ENCODE measurements at regions not wholly inside any gene's neighbourhood (a gene's known extent, or its start where the extent isn't known, plus 50 kb on each side); places are given as distances from the start of the nearest gene placed in this dataset.

- Histone ChIP-seq H2AFZ (replicated peaks) (no peak overlapping the region), H4K20me1 (ENCODE audit: low read depth) (no peaks in the 10 kb centered on the region), H3K9ac (no peak overlapping the region), H3K27me3 (no peaks in the 10 kb centered on the region), H3K4me2 (no peak overlapping the region), H3F3A (ENCODE audit: low read depth) (no peaks in the 10 kb centered on the region), H3K9me3 (ENCODE audit: low read depth) (no peaks in the 10 kb centered on the region), H3K36me3 (no peaks in the 10 kb centered on the region), H3K4me3 (no peak overlapping the region), H3K4me1 (no peaks in the 10 kb centered on the region), H3K79me2 (ENCODE audit: low read depth) (no peaks in the 10 kb centered on the region), H3K27ac (no peak overlapping the region)
- TF ChIP-seq, protein P1, sequence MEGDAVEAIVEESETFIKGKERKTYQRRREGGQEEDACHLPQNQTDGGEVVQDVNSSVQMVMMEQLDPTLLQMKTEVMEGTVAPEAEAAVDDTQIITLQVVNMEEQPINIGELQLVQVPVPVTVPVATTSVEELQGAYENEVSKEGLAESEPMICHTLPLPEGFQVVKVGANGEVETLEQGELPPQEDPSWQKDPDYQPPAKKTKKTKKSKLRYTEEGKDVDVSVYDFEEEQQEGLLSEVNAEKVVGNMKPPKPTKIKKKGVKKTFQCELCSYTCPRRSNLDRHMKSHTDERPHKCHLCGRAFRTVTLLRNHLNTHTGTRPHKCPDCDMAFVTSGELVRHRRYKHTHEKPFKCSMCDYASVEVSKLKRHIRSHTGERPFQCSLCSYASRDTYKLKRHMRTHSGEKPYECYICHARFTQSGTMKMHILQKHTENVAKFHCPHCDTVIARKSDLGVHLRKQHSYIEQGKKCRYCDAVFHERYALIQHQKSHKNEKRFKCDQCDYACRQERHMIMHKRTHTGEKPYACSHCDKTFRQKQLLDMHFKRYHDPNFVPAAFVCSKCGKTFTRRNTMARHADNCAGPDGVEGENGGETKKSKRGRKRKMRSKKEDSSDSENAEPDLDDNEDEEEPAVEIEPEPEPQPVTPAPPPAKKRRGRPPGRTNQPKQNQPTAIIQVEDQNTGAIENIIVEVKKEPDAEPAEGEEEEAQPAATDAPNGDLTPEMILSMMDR (IDR thresholded peaks at IDR 0.05): no peak
- TF ChIP-seq EZH2phosphoT487 (IDR thresholded peaks at IDR 0.05) (no peak), EZH2 (IDR thresholded peaks at IDR 0.05) (no peak)
- no peak for DNase-seq (ENCODE audit: low spot score)
- Mint-ChIP-seq H3K4me3 (no peak overlapping the region), H3K27ac (no peak overlapping the region), H3K4me1 (no peaks in the 10 kb centered on the region), H3K9me3 (peaks cover 9% of the 10 kb centered on the region), H3K36me3 (no peaks in the 10 kb centered on the region), H3K27me3 (ENCODE audit: insufficient read depth, low read depth) (peaks cover 2% of the 10 kb centered on the region)
Measured at GRCh38 chr18:43501099-43501498, 223.8 kb upstream of the SYT4 start.

DNA sequence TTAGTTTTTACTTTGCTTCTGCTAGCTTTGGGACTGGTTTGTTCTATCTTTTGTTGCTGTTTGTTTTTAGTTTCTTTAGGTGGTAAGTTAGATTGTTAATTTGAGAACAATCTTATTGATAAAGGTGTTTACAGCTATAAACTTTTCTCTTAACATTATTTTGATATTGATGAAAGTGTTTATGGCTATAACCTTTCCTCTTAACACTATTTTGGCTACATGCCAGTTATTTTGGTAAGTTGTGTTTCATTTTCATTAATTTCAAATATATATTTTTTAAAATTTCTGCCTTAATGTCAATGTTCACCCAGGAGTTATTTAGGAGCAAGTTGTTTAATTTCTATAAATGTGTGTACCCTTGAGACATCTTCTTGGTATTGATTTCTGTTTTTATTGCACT lies 229.6 kb upstream of the SYT4 start:
- Mint-ChIP-seq H3K4me3 (no peak overlapping the region), H3K9me3 (peaks cover 17% of the 10 kb centered on the region), H3K27me3 (ENCODE audit: insufficient read depth, low read depth) (peaks cover 2% of the 10 kb centered on the region)

GRCh38 chr18:43507842-43508481 lies 230.7 kb upstream of the SYT4 start:
- peaks cover 17% of the 10 kb centered on the region for H3K9me3 Mint-ChIP-seq
- no peak overlapping the region for H3K4me2 ChIP-seq
- H3K27me3 Mint-ChIP-seq (ENCODE audit: insufficient read depth, low read depth): no peaks in the 10 kb centered on the region
- H3K9me3 ChIP-seq (ENCODE audit: low read depth): no peaks in the 10 kb centered on the region
- no peak overlapping the region for H3K27ac ChIP-seq
- no peak overlapping the region for H2AFZ ChIP-seq (replicated peaks)
- no peaks in the 10 kb centered on the region for H3K4me1 Mint-ChIP-seq
- TF ChIP-seq, protein P1 (IDR thresholded peaks at IDR 0.05): no peak
- TF ChIP-seq EZH2 (IDR thresholded peaks at IDR 0.05): no peak
- no peak for TF ChIP-seq EZH2phosphoT487 (IDR thresholded peaks at IDR 0.05)
- H3K36me3 Mint-ChIP-seq: no peaks in the 10 kb centered on the region
- H3K36me3 ChIP-seq: no peaks in the 10 kb centered on the region
- no peaks in the 10 kb centered on the region for H3K79me2 ChIP-seq (ENCODE audit: low read depth)
- H3K4me3 Mint-ChIP-seq: no peak overlapping the region
- no peak overlapping the region for H3K27ac Mint-ChIP-seq
- no peaks in the 10 kb centered on the region for H4K20me1 ChIP-seq (ENCODE audit: low read depth)
- H3F3A ChIP-seq (ENCODE audit: low read depth): no peaks in the 10 kb centered on the region
- no peak for DNase-seq (ENCODE audit: low spot score)
- no peaks in the 10 kb centered on the region for H3K4me1 ChIP-seq
- no peak overlapping the region for H3K4me3 ChIP-seq
- no peaks in the 10 kb centered on the region for H3K27me3 ChIP-seq
- H3K9ac ChIP-seq: no peak overlapping the region

More for the DNA sequence above, 229.6 kb upstream of the SYT4 start:
- no peak overlapping the region for H3K27ac Mint-ChIP-seq
- TF ChIP-seq EZH2 (IDR thresholded peaks at IDR 0.05) (no peak), EZH2phosphoT487 (IDR thresholded peaks at IDR 0.05) (no peak)
- TF ChIP-seq, protein P1 (IDR thresholded peaks at IDR 0.05): no peak
- H3K27me3 ChIP-seq: no peaks in the 10 kb centered on the region
- H4K20me1 ChIP-seq (ENCODE audit: low read depth): no peaks in the 10 kb centered on the region
- no peaks in the 10 kb centered on the region for H3K4me1 Mint-ChIP-seq
- H3K9ac ChIP-seq: no peak overlapping the region
- no peaks in the 10 kb centered on the region for H3K79me2 ChIP-seq (ENCODE audit: low read depth)
- no peaks in the 10 kb centered on the region for H3F3A ChIP-seq (ENCODE audit: low read depth)
- H3K27ac ChIP-seq: no peak overlapping the region
- H2AFZ ChIP-seq (replicated peaks): no peak overlapping the region
- no peak for DNase-seq (ENCODE audit: low spot score)
- no peak overlapping the region for H3K4me3 ChIP-seq
- no peaks in the 10 kb centered on the region for H3K9me3 ChIP-seq (ENCODE audit: low read depth)
- no peaks in the 10 kb centered on the region for H3K4me1 ChIP-seq
- H3K4me2 ChIP-seq: no peak overlapping the region
- no peaks in the 10 kb centered on the region for H3K36me3 Mint-ChIP-seq
- no peaks in the 10 kb centered on the region for H3K36me3 ChIP-seq

Data from neural progenitor cell (in vitro differentiated cells).